Fibroblast of skin of right biceps (primary cell): ENCODE measurements at regions not wholly inside any gene's neighbourhood (a gene's known extent, or its start where the extent isn't known, plus 50 kb on each side); places are given as distances from the start of the nearest gene placed in this dataset.
A peak's percentile ranks its signal among the peaks of the same experiment; 100 is the strongest.

Experiments
- DNase-seq: peaks from one replicate; pipeline ENCODE4 v3.0.0-alpha.2; 2013

- DNase-seq: no peak
These were observed 130.2 kb upstream of the DLX2 start for GRCh38 chr2:172232708-172233396.

- no peak for DNase-seq
These were observed 131.5 kb upstream of the DLX2 start for GRCh38 chr2:172233987-172234715.

- no peak for DNase-seq
These were observed 132.3 kb upstream of the DLX2 start for GRCh38 chr2:172234716-172235691.

- DNase-seq: peak; percentile 36
These were observed 137.4 kb upstream of the DLX2 start for GRCh38 chr2:172239944-172240590.

GRCh38 chr2:172241222-172241621, 138.5 kb upstream of the DLX2 start:
- no peak for DNase-seq

- no peak for DNase-seq
These were observed 139.8 kb upstream of the DLX2 start for GRCh38 chr2:172242471-172242870.

- DNase-seq: no peak
These were observed 140.3 kb upstream of the DLX2 start for GRCh38 chr2:172242961-172243360.

GRCh38 chr2:172244419-172245130, 141.9 kb upstream of the DLX2 start:
- DNase-seq: no peak

- DNase-seq: peak; percentile 48
These were observed 143.9 kb upstream of the DLX2 start for GRCh38 chr2:172246649-172247048.

- no peak for DNase-seq
These were observed 144.5 kb upstream of the DLX2 start for GRCh38 chr2:172247203-172247602.

- no peak for DNase-seq
These were observed 145.7 kb upstream of the DLX2 start for GRCh38 chr2:172248381-172248780.

GRCh38 chr2:172248785-172249187, 146.1 kb upstream of the DLX2 start:
- DNase-seq: peak; percentile 83

GRCh38 chr2:172249334-172249733, 146.6 kb upstream of the DLX2 start:
- DNase-seq: no peak

- DNase-seq: peak; percentile 90
These were observed 147.3 kb upstream of the DLX2 start for GRCh38 chr2:172249986-172250385.

- DNase-seq: peak; percentile 84
These were observed 148.5 kb upstream of the DLX2 start for GRCh38 chr2:172251231-172251630.

GRCh38 chr2:172252154-172252553, 149.5 kb upstream of the DLX2 start:
- no peak for DNase-seq

GRCh38 chr2:172253190-172254052, 150.7 kb upstream of the DLX2 start:
- DNase-seq: peak; percentile 100

GRCh38 chr2:172256886-172257285, 154.2 kb upstream of the DLX2 start:
- no peak for DNase-seq

GRCh38 chr2:172259827-172260226, 157.1 kb upstream of the DLX2 start:
- DNase-seq: no peak

GRCh38 chr2:172260336-172260735, 157.6 kb upstream of the DLX2 start:
- no peak for DNase-seq

GRCh38 chr2:172261292-172261691, 158.6 kb upstream of the DLX2 start:
- peak; percentile 55 for DNase-seq
